Sigmoid colon (tissue), 6 donors: ENCODE measurements at regions not wholly inside any gene's neighbourhood (a gene's known extent, or its start where the extent isn't known, plus 50 kb on each side); places are given as distances from the start of the nearest gene placed in this dataset.

Source experiments
- DNase-seq: peaks from one replicate; pipeline ENCODE4 v3.0.0-alpha.2; 2019
- H3K27ac ChIP-seq, 4 donors: fragments of 200-600 bp; sonication (generic); one replicate each; pipeline ENCODE4 v1.5.1; 2016 to 2019; ENCODE audit warnings: mild to moderate bottlenecking in 1 of 4
- H3K27me3 ChIP-seq, 3 donors: fragments of 200-600 bp; sonication (generic); one replicate each; pipeline ENCODE4 v1.5.1; 2019; ENCODE audit warnings: mild to moderate bottlenecking in 1 of 3
- H3K36me3 ChIP-seq, 4 donors: fragments of 200-600 bp; sonication (generic); one replicate each; pipeline ENCODE4 v1.5.1; 2016 to 2019
- H3K4me1 ChIP-seq, 4 donors: fragments of 200-600 bp; sonication (generic); one replicate each; pipeline ENCODE4 v1.5.1; 2017 to 2019
- H3K4me3 ChIP-seq, 4 donors: fragments of 200-600 bp; sonication (generic); one replicate each; pipeline ENCODE4 v1.5.1; 2017 to 2019; ENCODE audit warnings: mild to moderate bottlenecking in 2 of 4, moderate library complexity in 1 of 4
- H3K9me3 ChIP-seq, 4 donors: fragments of 200-600 bp in 3 of 4; sonication (generic) in 3 of 4; one replicate each; pipeline versions ENCODE4 v1.5.1 to v1.6.1; 2013 to 2019
- EP300 ChIP-seq, 4 donors: sonication (generic); formaldehyde crosslinking; IDR thresholded peaks; one replicate each; pipeline ENCODE4 v1.6.1; 2017; ENCODE audit warnings: antibody characterized with exemption in 4 of 4
- POLR2A ChIP-seq, 2 donors: fragments of 450-650 bp; IDR thresholded peaks; one replicate each; pipeline ENCODE4 v1.6.1; 2016; ENCODE audit warnings: antibody characterized with exemption in 2 of 2, mild to moderate bottlenecking in 2 of 2, moderate library complexity in 2 of 2
- POLR2AphosphoS5 ChIP-seq, 4 donors: sonication (generic); formaldehyde crosslinking; IDR thresholded peaks; one replicate each; pipeline ENCODE4 v1.6.1; 2017; ENCODE audit warnings: antibody characterized with exemption in 4 of 4
- WGBS, 2 donors: extraction: QIAGEN DNeasy Blood & Tissue Kit; methylation state at CpG; one replicate each; pipeline ENCODE4 v1.1.7; 2013; 5-methylcytosine and 5-hydroxymethylcytosine counted together
- intact Hi-C: fragments of 100-400 bp; cut with DNase I; formaldehyde crosslinking; loops from one replicate; pipeline ENCODE4 v1.15.1; 2023
- TF ChIP-seq, protein P1 (sequence below), 4 experiments: fragments of 450-650 bp in 3 of 4; fragments of 200-600 bp in 1 of 4; IDR thresholded peaks; one replicate each; pipeline ENCODE4 v1.5.1; 2016 to 2019; ENCODE audit warnings: antibody characterized with exemption in 4 of 4, mild to moderate bottlenecking in 3 of 4, moderate library complexity in 2 of 4
- donor health status: healthy with polysubstance abuse.
- donor health status: healthy.

DNA sequence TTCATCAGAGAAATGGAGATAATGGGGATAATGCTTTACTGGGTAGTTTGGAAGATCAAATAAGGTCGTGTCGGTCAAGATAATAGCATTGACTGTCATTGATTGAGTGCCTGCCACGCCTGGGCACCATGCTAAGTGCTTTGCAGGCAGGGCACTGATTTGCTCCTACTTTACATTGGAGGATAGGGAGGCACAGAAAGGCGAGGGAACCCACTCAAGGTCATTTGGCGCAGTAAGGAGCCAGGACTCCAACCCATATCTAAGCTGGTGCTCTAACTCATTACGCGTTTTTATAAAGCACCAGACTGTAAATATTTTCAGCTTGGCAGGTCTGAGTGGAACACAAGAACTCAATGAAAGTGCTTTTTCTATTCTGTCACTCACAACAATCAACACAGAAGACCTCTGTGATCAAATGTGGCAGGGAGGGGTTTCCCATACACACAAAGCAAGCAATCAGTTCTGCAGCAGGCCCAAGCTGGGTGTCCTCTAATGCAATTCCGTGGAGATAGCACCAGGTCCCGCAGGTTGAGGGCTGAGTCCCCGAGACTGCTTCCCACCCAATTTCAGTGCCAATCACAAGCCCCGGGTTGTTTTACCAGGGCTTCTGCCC is 373.6 kb downstream of the CDH26 start:
- H3K4me1 ChIP-seq, result no peaks in the 10 kb centered on the region
- H3K9me3 ChIP-seq, result no peaks in the 10 kb centered on the region
- TF ChIP-seq POLR2A (IDR thresholded peaks at IDR 0.05) (no peak), EP300 (IDR thresholded peaks at IDR 0.05) (no peak), POLR2AphosphoS5 (IDR thresholded peaks at IDR 0.05) (no peak)
- TF ChIP-seq, protein P1, sequence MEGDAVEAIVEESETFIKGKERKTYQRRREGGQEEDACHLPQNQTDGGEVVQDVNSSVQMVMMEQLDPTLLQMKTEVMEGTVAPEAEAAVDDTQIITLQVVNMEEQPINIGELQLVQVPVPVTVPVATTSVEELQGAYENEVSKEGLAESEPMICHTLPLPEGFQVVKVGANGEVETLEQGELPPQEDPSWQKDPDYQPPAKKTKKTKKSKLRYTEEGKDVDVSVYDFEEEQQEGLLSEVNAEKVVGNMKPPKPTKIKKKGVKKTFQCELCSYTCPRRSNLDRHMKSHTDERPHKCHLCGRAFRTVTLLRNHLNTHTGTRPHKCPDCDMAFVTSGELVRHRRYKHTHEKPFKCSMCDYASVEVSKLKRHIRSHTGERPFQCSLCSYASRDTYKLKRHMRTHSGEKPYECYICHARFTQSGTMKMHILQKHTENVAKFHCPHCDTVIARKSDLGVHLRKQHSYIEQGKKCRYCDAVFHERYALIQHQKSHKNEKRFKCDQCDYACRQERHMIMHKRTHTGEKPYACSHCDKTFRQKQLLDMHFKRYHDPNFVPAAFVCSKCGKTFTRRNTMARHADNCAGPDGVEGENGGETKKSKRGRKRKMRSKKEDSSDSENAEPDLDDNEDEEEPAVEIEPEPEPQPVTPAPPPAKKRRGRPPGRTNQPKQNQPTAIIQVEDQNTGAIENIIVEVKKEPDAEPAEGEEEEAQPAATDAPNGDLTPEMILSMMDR (IDR thresholded peaks at IDR 0.05), result no peak
- no peak overlapping the region for H3K27ac ChIP-seq
- no peaks in the 10 kb centered on the region for H3K27me3 ChIP-seq
- no peaks in the 10 kb centered on the region for H3K36me3 ChIP-seq
- intact Hi-C loops, result no loop called here
- WGBS, 2 donors, result 79 to 84% methylated on average over 11 of the region's 11 CpGs
- H3K4me3 ChIP-seq, result no peak overlapping the region
- DNase-seq, result no peak

DNA sequence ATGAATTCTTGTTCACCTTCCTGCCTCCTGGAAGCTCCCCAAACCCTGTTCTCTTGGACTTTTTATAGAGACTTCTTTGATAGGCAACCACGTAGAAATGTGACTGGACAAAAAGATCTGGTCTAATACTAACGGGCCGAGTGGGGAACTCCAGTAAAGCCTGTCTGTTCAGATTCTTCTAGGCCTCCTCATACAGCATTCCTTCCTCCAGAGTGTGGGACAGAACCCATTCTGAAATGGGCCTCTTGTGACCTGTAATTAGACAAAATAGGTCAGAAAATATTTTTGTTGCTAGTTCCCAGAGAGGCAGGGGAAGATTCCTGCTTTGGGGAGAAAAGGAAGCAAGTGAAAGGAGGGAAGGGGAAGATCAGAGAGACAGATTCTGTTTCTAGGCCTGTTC is 374.3 kb downstream of the CDH26 start:
- WGBS, 2 donors, result 80 to 90% methylated on average over 3 of the region's 3 CpGs
- TF ChIP-seq POLR2AphosphoS5 (IDR thresholded peaks at IDR 0.05), result no peak
- TF ChIP-seq POLR2A (IDR thresholded peaks at IDR 0.05), result no peak
- TF ChIP-seq, protein P1 (IDR thresholded peaks at IDR 0.05), result no peak
- no peak for TF ChIP-seq EP300 (IDR thresholded peaks at IDR 0.05)
- no peak overlapping the region for H3K27ac ChIP-seq

DNA sequence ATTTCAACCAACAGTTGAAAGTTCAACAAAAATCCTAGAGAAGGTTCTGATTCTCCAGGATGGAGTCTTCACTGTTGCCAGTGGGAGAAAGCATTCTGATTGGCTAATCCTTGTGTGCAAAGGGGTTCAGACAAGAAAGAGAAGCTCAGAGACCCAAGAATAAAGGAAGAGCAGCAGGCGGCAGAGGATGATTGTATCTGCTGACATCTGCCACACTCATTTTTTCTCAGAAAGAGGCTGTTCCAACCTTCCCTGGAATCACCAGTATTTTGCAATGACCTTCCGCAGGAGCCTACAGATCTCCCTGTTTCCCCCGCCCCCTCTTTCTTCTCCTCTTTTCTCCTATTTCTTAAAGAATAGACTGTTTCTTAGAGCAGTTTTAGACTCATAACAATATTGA is 376.7 kb downstream of the CDH26 start:
- Histone ChIP-seq H3K4me3 (no peak overlapping the region), H3K9me3 (no peaks in the 10 kb centered on the region), H3K27ac (no peak overlapping the region), H3K27me3 (no peaks in the 10 kb centered on the region), H3K36me3 (no peaks in the 10 kb centered on the region), H3K4me1 (no peaks in the 10 kb centered on the region)
- TF ChIP-seq, protein P1 (IDR thresholded peaks at IDR 0.05), result no peak
- TF ChIP-seq POLR2AphosphoS5 (IDR thresholded peaks at IDR 0.05) (no peak), EP300 (IDR thresholded peaks at IDR 0.05) (no peak), POLR2A (IDR thresholded peaks at IDR 0.05) (no peak)
- intact Hi-C loops, result no loop called here
- WGBS, 2 donors, result 93 to 94% methylated on average over 3 of the region's 3 CpGs
- DNase-seq, result no peak

More for the DNA sequence above, 374.3 kb downstream of the CDH26 start:
- Histone ChIP-seq H3K9me3 (no peaks in the 10 kb centered on the region), H3K36me3 (no peaks in the 10 kb centered on the region), H3K27me3 (no peaks in the 10 kb centered on the region), H3K4me3 (no peak overlapping the region), H3K4me1 (no peaks in the 10 kb centered on the region)
- no peak for DNase-seq
- intact Hi-C loops, result no loop called here

DNA sequence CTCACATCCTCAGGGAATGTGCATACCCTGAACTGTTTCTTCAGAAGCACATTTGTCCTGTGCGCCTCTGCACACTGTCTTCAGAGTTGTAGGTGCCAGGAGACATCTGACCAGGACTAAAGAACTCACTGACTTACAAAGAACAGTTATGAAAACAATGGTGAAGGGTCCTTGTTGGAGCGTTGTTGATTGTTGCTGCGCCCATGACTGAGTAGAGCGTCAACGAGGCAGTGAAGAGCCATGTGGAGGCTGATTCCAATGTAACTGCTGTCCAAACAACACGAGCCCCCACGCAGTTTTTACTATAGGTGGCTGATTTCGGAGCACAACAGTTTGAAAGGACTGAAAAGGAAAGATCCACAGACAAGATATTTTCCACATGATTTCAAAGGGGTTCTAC is 380.3 kb downstream of the CDH26 start:
- TF ChIP-seq POLR2A (IDR thresholded peaks at IDR 0.05) (no peak), EP300 (IDR thresholded peaks at IDR 0.05) (no peak), POLR2AphosphoS5 (IDR thresholded peaks at IDR 0.05) (no peak)
- TF ChIP-seq, protein P1 (IDR thresholded peaks at IDR 0.05), result no peak
- WGBS, 2 donors, result 79 to 88% methylated on average over 8 of the region's 8 CpGs
- Histone ChIP-seq H3K36me3 (no peaks in the 10 kb centered on the region), H3K27ac (no peak overlapping the region), H3K9me3 (no peaks in the 10 kb centered on the region), H3K4me1 (no peaks in the 10 kb centered on the region), H3K4me3 (no peak overlapping the region), H3K27me3 (no peaks in the 10 kb centered on the region)
- intact Hi-C loops, result no loop called here
- DNase-seq, result no peak

DNA sequence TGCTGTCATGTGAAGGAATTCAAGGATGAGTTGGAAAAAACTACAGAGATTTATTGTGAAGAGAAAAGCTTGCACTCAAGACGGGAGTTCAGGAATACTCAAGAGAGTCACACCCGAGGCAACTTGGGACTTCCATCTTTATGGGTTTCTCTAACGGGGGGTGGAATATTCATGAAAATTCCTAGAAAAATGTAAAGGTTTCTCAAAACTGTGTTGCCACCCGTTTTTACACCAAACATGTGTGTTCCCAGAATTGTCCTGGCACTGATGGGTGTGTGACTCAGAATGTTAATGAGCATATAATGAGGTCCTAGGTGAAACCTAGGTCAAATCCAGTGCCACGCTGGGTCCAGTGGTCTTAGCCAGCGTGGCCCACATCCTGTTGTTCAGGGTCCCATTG is 381.5 kb downstream of the CDH26 start:
- intact Hi-C loops, result no loop called here
- TF ChIP-seq EP300 (IDR thresholded peaks at IDR 0.05) (no peak), POLR2A (IDR thresholded peaks at IDR 0.05) (no peak), POLR2AphosphoS5 (IDR thresholded peaks at IDR 0.05) (no peak)
- TF ChIP-seq, protein P1 (IDR thresholded peaks at IDR 0.05), result no peak
- no peaks in the 10 kb centered on the region for H3K36me3 ChIP-seq
- 78 to 80% methylated on average over 6 of the region's 6 CpGs for whole genome bisulfite sequencing, 2 donors
- no peak overlapping the region for H3K27ac ChIP-seq
- H3K27me3 ChIP-seq, result no peaks in the 10 kb centered on the region
- H3K4me1 ChIP-seq, result no peaks in the 10 kb centered on the region
- DNase-seq, result no peak
- H3K4me3 ChIP-seq, result no peak overlapping the region
- no peaks in the 10 kb centered on the region for H3K9me3 ChIP-seq
